ENCODE measurements at regions not wholly inside any gene's neighbourhood (a gene's known extent, or its start where the extent isn't known, plus 50 kb on each side); places are given as distances from the start of the nearest gene placed in this dataset.

- Mint-ChIP-seq H3K4me1 (peaks cover 3 to 9% of the 10 kb centered on the region in 2 donors), H3K27me3 (no peaks in the 10 kb centered on the region), H3K4me3 (no peak overlapping the region), H3K27ac (no peak overlapping the region), H3K36me3 (peaks cover 0 to 3% of the 10 kb centered on the region in 2 donors), H3K9me3 (peaks cover 4 to 5% of the 10 kb centered on the region in 2 donors)
- ATAC-seq (replicated peaks): no peak
- no peak for DNase-seq
Observed at GRCh38 chr11:95398437-95399112, 167.6 kb upstream of the SESN3 start.

GRCh38 chr11:95392644-95393043, 161.6 kb upstream of the SESN3 start:
- H3K27me3 Mint-ChIP-seq: no peaks in the 10 kb centered on the region
- no peaks in the 10 kb centered on the region for H3K4me1 Mint-ChIP-seq
- H3K36me3 Mint-ChIP-seq: peaks cover 0 to 3% of the 10 kb centered on the region in 2 donors
- no peak overlapping the region for H3K27ac Mint-ChIP-seq
- no peak for DNase-seq
- H3K4me3 Mint-ChIP-seq: no peak overlapping the region
- ATAC-seq (replicated peaks): no peak
- peaks cover 3 to 4% of the 10 kb centered on the region in 2 donors for H3K9me3 Mint-ChIP-seq

GRCh38 chr11:95389427-95389826, 158.4 kb upstream of the SESN3 start:
- no peaks in the 10 kb centered on the region for H3K4me1 Mint-ChIP-seq
- H3K4me3 Mint-ChIP-seq: no peak overlapping the region
- DNase-seq (no peak), ATAC-seq (replicated peaks) (no peak)
- H3K27me3 Mint-ChIP-seq: no peaks in the 10 kb centered on the region
- no peaks in the 10 kb centered on the region for H3K9me3 Mint-ChIP-seq
- no peaks in the 10 kb centered on the region for H3K36me3 Mint-ChIP-seq
- no peak overlapping the region for H3K27ac Mint-ChIP-seq

GRCh38 chr11:95388086-95388485, 157.1 kb upstream of the SESN3 start:
- H3K36me3 Mint-ChIP-seq: no peaks in the 10 kb centered on the region
- no peak for ATAC-seq (replicated peaks)

GRCh38 chr11:95387325-95387724, 156.3 kb upstream of the SESN3 start:
- H3K4me3 Mint-ChIP-seq: no peak overlapping the region
- H3K9me3 Mint-ChIP-seq: no peaks in the 10 kb centered on the region
- H3K4me1 Mint-ChIP-seq: peaks cover 0 to 2% of the 10 kb centered on the region in 2 donors
- H3K27me3 Mint-ChIP-seq: no peaks in the 10 kb centered on the region
- DNase-seq (no peak), ATAC-seq (replicated peaks) (no peak)
- no peaks in the 10 kb centered on the region for H3K36me3 Mint-ChIP-seq
- no peak overlapping the region for H3K27ac Mint-ChIP-seq

More at GRCh38 chr11:95388086-95388485, 157.1 kb upstream of the SESN3 start:
- peaks cover 0 to 2% of the 10 kb centered on the region in 2 donors for H3K4me1 Mint-ChIP-seq
- no peak overlapping the region for H3K27ac Mint-ChIP-seq
- no peaks in the 10 kb centered on the region for H3K27me3 Mint-ChIP-seq
- DNase-seq: no peak
- no peak overlapping the region for H3K4me3 Mint-ChIP-seq
- no peaks in the 10 kb centered on the region for H3K9me3 Mint-ChIP-seq

- Mint-ChIP-seq H3K4me1 (peaks cover 0 to 2% of the 10 kb centered on the region in 2 donors), H3K9me3 (no peaks in the 10 kb centered on the region), H3K4me3 (no peak overlapping the region), H3K27ac (no peak overlapping the region), H3K27me3 (no peaks in the 10 kb centered on the region), H3K36me3 (no peaks in the 10 kb centered on the region)
- no peak for DNase-seq
- ATAC-seq (replicated peaks): no peak
Observed at GRCh38 chr11:95385577-95385976, 154.6 kb upstream of the SESN3 start.

GRCh38 chr11:95379479-95379878, 148.5 kb upstream of the SESN3 start:
- Mint-ChIP-seq H3K27me3 (peaks cover 0 to 6% of the 10 kb centered on the region in 2 donors), H3K36me3 (no peaks in the 10 kb centered on the region), H3K4me3 (no peak overlapping the region), H3K4me1 (peaks cover 2 to 6% of the 10 kb centered on the region in 2 donors), H3K27ac (no peak overlapping the region), H3K9me3 (peaks cover 0 to 2% of the 10 kb centered on the region in 2 donors)
- DNase-seq: no peak
- no peak for ATAC-seq (replicated peaks)

GRCh38 chr11:95378789-95379188, 147.8 kb upstream of the SESN3 start:
- H3K9me3 Mint-ChIP-seq: peaks cover 0 to 2% of the 10 kb centered on the region in 2 donors
- DNase-seq (no peak), ATAC-seq (replicated peaks) (no peak)
- H3K4me3 Mint-ChIP-seq: no peak overlapping the region
- no peaks in the 10 kb centered on the region for H3K36me3 Mint-ChIP-seq
- peaks cover 0 to 6% of the 10 kb centered on the region in 2 donors for H3K27me3 Mint-ChIP-seq
- H3K4me1 Mint-ChIP-seq: peaks cover 2 to 6% of the 10 kb centered on the region in 2 donors
- H3K27ac Mint-ChIP-seq: no peak overlapping the region

GRCh38 chr11:95378111-95378510, 147.1 kb upstream of the SESN3 start:
- Mint-ChIP-seq H3K4me1 (peaks cover 0 to 6% of the 10 kb centered on the region in 2 donors), H3K9me3 (peaks cover 0 to 2% of the 10 kb centered on the region in 2 donors), H3K27me3 (peaks cover 0 to 6% of the 10 kb centered on the region in 2 donors), H3K4me3 (no peak overlapping the region), H3K27ac (no peak overlapping the region), H3K36me3 (no peaks in the 10 kb centered on the region)
- no peak for ATAC-seq (replicated peaks)
- no peak for DNase-seq

- no peak for ATAC-seq (replicated peaks)
- H3K4me1 Mint-ChIP-seq: peaks cover 3 to 13% of the 10 kb centered on the region in 2 donors
- H3K4me3 Mint-ChIP-seq: no peak overlapping the region
- DNase-seq: no peak
- H3K36me3 Mint-ChIP-seq: no peaks in the 10 kb centered on the region
- H3K9me3 Mint-ChIP-seq: peaks cover 0 to 2% of the 10 kb centered on the region in 2 donors
- H3K27me3 Mint-ChIP-seq: peaks cover 0 to 6% of the 10 kb centered on the region in 2 donors
- no peak overlapping the region for H3K27ac Mint-ChIP-seq
Observed at GRCh38 chr11:95375886-95376285, 144.9 kb upstream of the SESN3 start.

GRCh38 chr11:95375451-95375850, 144.4 kb upstream of the SESN3 start:
- Mint-ChIP-seq H3K27ac (no peak overlapping the region), H3K27me3 (peaks cover 0 to 6% of the 10 kb centered on the region in 2 donors), H3K36me3 (no peaks in the 10 kb centered on the region), H3K9me3 (peaks cover 0 to 2% of the 10 kb centered on the region in 2 donors), H3K4me3 (no peak overlapping the region), H3K4me1 (peaks cover 3 to 13% of the 10 kb centered on the region in 2 donors)
- ATAC-seq (replicated peaks) (no peak), DNase-seq (no peak)

GRCh38 chr11:95374105-95374504, 143.1 kb upstream of the SESN3 start:
- no peak for ATAC-seq (replicated peaks)
- H3K27me3 Mint-ChIP-seq: peaks cover 0 to 6% of the 10 kb centered on the region in 2 donors
- H3K4me3 Mint-ChIP-seq: no peak overlapping the region

GRCh38 chr11:95373241-95373640, 142.2 kb upstream of the SESN3 start:
- no peak overlapping the region for H3K27ac Mint-ChIP-seq
- H3K4me3 Mint-ChIP-seq: no peak overlapping the region
- peaks cover 0 to 2% of the 10 kb centered on the region in 2 donors for H3K9me3 Mint-ChIP-seq
- no peak for DNase-seq
- no peaks in the 10 kb centered on the region for H3K36me3 Mint-ChIP-seq
- H3K27me3 Mint-ChIP-seq: peaks cover 0 to 6% of the 10 kb centered on the region in 2 donors
- ATAC-seq (replicated peaks): no peak
- peaks cover 3 to 13% of the 10 kb centered on the region in 2 donors for H3K4me1 Mint-ChIP-seq

More at GRCh38 chr11:95374105-95374504, 143.1 kb upstream of the SESN3 start:
- Mint-ChIP-seq H3K9me3 (peaks cover 0 to 2% of the 10 kb centered on the region in 2 donors), H3K27ac (no peak overlapping the region), H3K4me1 (peaks cover 3 to 13% of the 10 kb centered on the region in 2 donors), H3K36me3 (no peaks in the 10 kb centered on the region)
- no peak for DNase-seq

- Mint-ChIP-seq H3K4me3 (no peak overlapping the region), H3K4me1 (peaks cover 3 to 13% of the 10 kb centered on the region in 2 donors), H3K27me3 (peaks cover 0 to 6% of the 10 kb centered on the region in 2 donors), H3K27ac (peak overlapping the region; percentile 3), H3K36me3 (no peaks in the 10 kb centered on the region), H3K9me3 (peaks cover 0 to 2% of the 10 kb centered on the region in 2 donors)
- no peak for DNase-seq
- ATAC-seq (replicated peaks): no peak
Observed at GRCh38 chr11:95372097-95372656, 141.2 kb upstream of the SESN3 start.

- peak; percentile 38 to 46 for ATAC-seq (replicated peaks)
- Mint-ChIP-seq H3K9me3 (peaks cover 0 to 2% of the 10 kb centered on the region in 2 donors), H3K36me3 (no peaks in the 10 kb centered on the region), H3K27ac (no peak overlapping the region), H3K27me3 (peaks cover 0 to 6% of the 10 kb centered on the region in 2 donors), H3K4me3 (no peak overlapping the region), H3K4me1 (peaks cover 3 to 13% of the 10 kb centered on the region in 2 donors)
- no peak for DNase-seq
Observed at GRCh38 chr11:95371153-95371552, 140.2 kb upstream of the SESN3 start.
